Glutamatergic neuron (in vitro differentiated cells): ENCODE measurements at regions not wholly inside any gene's neighbourhood (a gene's known extent, or its start where the extent isn't known, plus 50 kb on each side); places are given as distances from the start of the nearest gene placed in this dataset.

Source experiments
- DNase-seq: peaks from one replicate; pipeline ENCODE4 v3.0.0; 2022
- H3K27ac Mint-ChIP-seq: one replicate; pipeline ENCODE4 v1.8.0; 2020; ENCODE audit warnings: mild to moderate bottlenecking, mixed read lengths, inconsistent platforms; ENCODE audit not compliant: unreplicated experiment
- H3K27me3 Mint-ChIP-seq: one replicate; pipeline ENCODE4 v1.8.0; 2020; ENCODE audit warnings: mild to moderate bottlenecking, moderate library complexity, mixed read lengths, inconsistent platforms; ENCODE audit not compliant: unreplicated experiment
- H3K36me3 Mint-ChIP-seq: one replicate; pipeline ENCODE4 v1.8.0; 2020; ENCODE audit warnings: mild to moderate bottlenecking, mixed read lengths, inconsistent platforms; ENCODE audit not compliant: unreplicated experiment
- H3K4me1 Mint-ChIP-seq: one replicate; pipeline ENCODE4 v1.8.0; 2020; ENCODE audit warnings: mild to moderate bottlenecking, low read depth, mixed read lengths, inconsistent platforms; ENCODE audit not compliant: unreplicated experiment
- H3K4me3 Mint-ChIP-seq: one replicate; pipeline ENCODE4 v1.8.0; 2020; ENCODE audit warnings: mild to moderate bottlenecking, mixed read lengths, inconsistent platforms; ENCODE audit not compliant: unreplicated experiment
- H3K9me3 Mint-ChIP-seq: one replicate; pipeline ENCODE4 v1.8.0; 2020; ENCODE audit warnings: mild to moderate bottlenecking, moderate library complexity, mixed read lengths, inconsistent platforms; ENCODE audit not compliant: unreplicated experiment
- CTCF ChIP-seq: fragments of 200-600 bp; sonication (generic); IDR thresholded peaks from one replicate; pipeline ENCODE4 v1.5.0; 2021; ENCODE audit not compliant: partially characterized antibody, unreplicated experiment

- Mint-ChIP-seq H3K27me3 (no peaks in the 10 kb centered on the region), H3K36me3 (no peaks in the 10 kb centered on the region), H3K27ac (no peak overlapping the region), H3K9me3 (peaks cover 5% of the 10 kb centered on the region), H3K4me3 (no peak overlapping the region), H3K4me1 (peaks cover 8% of the 10 kb centered on the region)
- DNase-seq = no peak
- TF ChIP-seq CTCF = no peak
These were observed 226.5 kb downstream of the MID1 start for GRCh38 chrX:10393899-10394298.

DNA sequence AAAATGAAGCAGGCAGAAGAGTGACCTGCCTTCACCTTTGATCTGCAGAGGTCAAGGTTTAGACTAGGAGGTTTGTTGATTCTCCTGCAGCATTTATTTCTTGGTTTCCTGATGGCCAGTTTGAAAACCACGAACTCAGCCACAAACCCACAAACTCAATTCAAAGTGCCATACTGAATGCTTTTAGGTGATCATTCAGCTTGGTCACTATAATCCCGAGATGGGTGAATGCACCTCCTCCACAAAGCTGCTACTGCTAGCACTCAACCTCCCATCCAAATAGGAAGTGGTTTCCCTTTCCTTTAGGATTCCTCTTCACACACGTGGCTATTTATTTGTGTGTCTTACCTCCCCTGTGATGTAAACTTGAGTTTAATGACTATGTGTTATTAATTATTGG, 225.2 kb downstream of the MID1 start:
- Mint-ChIP-seq H3K4me3 (no peak overlapping the region), H3K4me1 (peaks cover 8% of the 10 kb centered on the region), H3K36me3 (no peaks in the 10 kb centered on the region), H3K9me3 (peaks cover 5% of the 10 kb centered on the region), H3K27me3 (no peaks in the 10 kb centered on the region), H3K27ac (no peak overlapping the region)
- no peak for DNase-seq
- no peak for TF ChIP-seq CTCF
